GM12878 (cell line): ENCODE measurements at regions not wholly inside any gene's neighbourhood (a gene's known extent, or its start where the extent isn't known, plus 50 kb on each side); places are given as distances from the start of the nearest gene placed in this dataset.

Source experiments
- ATAC-seq: fragments of 200-7000 bp; cut with Tn5 transposase; 3 replicates; pipeline ENCODE4 v1.9.1; 2020; ENCODE audit warnings: mild to moderate bottlenecking, moderate library complexity
- BruUV-seq: library from RNA; stranded (reverse); fragments of 400-500 nt; replicated peaks from 2 replicates; lab custom pipeline; 2021; lab: Mats Ljungman, UMichigan
- CTCF ChIA-PET: fragments of 300-600 bp; sonication (Branson Sonifier 250); formaldehyde crosslinking; extraction: SDS; loops from one replicate; lab custom pipeline; 2021; ENCODE audit warnings: inconsistent platforms; lab: Yijun Ruan, JAX
- POLR2A ChIA-PET: fragments of 350-600 bp; formaldehyde crosslinking; extraction: SDS; loops from one replicate; lab custom pipeline; 2021; ENCODE audit warnings: inconsistent platforms; lab: Charles Lee
- RAD21 ChIA-PET: fragments of 300-600 bp; sonication (Branson Sonifier 250); formaldehyde crosslinking; loops from one replicate; lab custom pipeline; 2023; ENCODE audit warnings: antibody characterized with exemption; ENCODE audit not compliant: unreplicated experiment; lab: Charles Lee
- SMC1A ChIA-PET: fragments of 300-600 bp; sonication (Branson Sonifier 250); formaldehyde crosslinking; loops from one replicate; lab custom pipeline; 2023; ENCODE audit not compliant: unreplicated experiment, uncharacterized antibody; lab: Charles Lee
- DNase-seq: peaks from one replicate; pipeline ENCODE4 v3.0.0-alpha.2; 2011; ENCODE audit warnings: low read depth, low spot score
- FAIRE-seq: peaks from 3 replicates; lab custom pipeline; 2011; peaks lifted over from hg19 to GRCh38; lab: Jason Lieb, UNC
- H2AFZ ChIP-seq: 2 replicates; pipeline ENCODE4 v1.6.0; 2011; ENCODE audit warnings: low read depth, low read length, control low read depth; ENCODE audit not compliant: control insufficient read depth
- H3K27ac ChIP-seq: 2 replicates; pipeline ENCODE4 v1.5.1; 2011; ENCODE audit warnings: control low read depth; ENCODE audit not compliant: control insufficient read depth, insufficient read depth
- H3K27me3 ChIP-seq, 2 experiments: replicated peaks in 1 of 2; 2 replicates each; pipeline versions ENCODE4 v1.6.0 to v1.6.1; 2011; ENCODE audit warnings: low read length in 1 of 2; ENCODE audit not compliant: control insufficient read depth in 2 of 2, insufficient read depth in 2 of 2
- H3K36me3 ChIP-seq, 2 experiments: 2 replicates each; pipeline ENCODE4 v1.5.1; 2011; ENCODE audit warnings: low read length in 1 of 2; ENCODE audit not compliant: control insufficient read depth in 2 of 2, insufficient read depth in 2 of 2
- H3K4me1 ChIP-seq: 2 replicates; pipeline ENCODE4 v1.6.1; 2011; ENCODE audit warnings: mild to moderate bottlenecking, low read length, moderate library complexity, mixed read lengths; ENCODE audit not compliant: control insufficient read depth, insufficient read depth
- H3K4me2 ChIP-seq: 2 replicates; pipeline ENCODE4 v1.6.0; 2011; ENCODE audit warnings: control low read depth; ENCODE audit not compliant: control insufficient read depth, insufficient read depth
- H3K4me3 ChIP-seq: fragments of 200-600 bp; sonication (generic); 2 replicates; pipeline ENCODE4 v1.5.1; 2016
- H3K79me2 ChIP-seq: 2 replicates; pipeline ENCODE4 v1.6.0; 2011; ENCODE audit warnings: low read length; ENCODE audit not compliant: control insufficient read depth, insufficient read depth
- H3K9ac ChIP-seq: 2 replicates; pipeline ENCODE4 v1.8.0; 2011; ENCODE audit warnings: low read length, control low read depth, mixed read lengths; ENCODE audit not compliant: control insufficient read depth, insufficient read depth
- H3K9me3 ChIP-seq: replicated peaks from 3 replicates; pipeline ENCODE4 v1.5.1; 2011; ENCODE audit warnings: mild to moderate bottlenecking, low read length; ENCODE audit not compliant: control insufficient read depth, insufficient read depth
- H4K20me1 ChIP-seq: 2 replicates; pipeline ENCODE4 v1.6.0; 2011; ENCODE audit not compliant: control insufficient read depth, insufficient read depth
- FOXM1 ChIP-seq: IDR thresholded peaks from 2 replicates; pipeline ENCODE4 v1.6.1; 2012; ENCODE audit warnings: low read depth, mild to moderate bottlenecking, inconsistent platforms, low read length, moderate library complexity
- MAX ChIP-seq: IDR thresholded peaks from 2 replicates; pipeline ENCODE4 v1.6.1; 2012; ENCODE audit warnings: low read depth, low read length, improper control_type of control experiment
- MYC ChIP-seq: IDR thresholded peaks from 2 replicates; pipeline ENCODE4 v1.6.1; 2011; ENCODE audit warnings: mild to moderate bottlenecking, low read length, moderate library complexity, inconsistent platforms; ENCODE audit not compliant: insufficient read depth, insufficient replicate concordance, insufficient read length, severe bottlenecking
- POU2F2 ChIP-seq: IDR thresholded peaks from 3 replicates; pipeline ENCODE4 v1.6.1; 2011; ENCODE audit warnings: low read depth, mild to moderate bottlenecking, low read length, borderline replicate concordance
- TCF12 ChIP-seq: IDR thresholded peaks from 2 replicates; pipeline ENCODE4 v1.6.1; 2011; ENCODE audit warnings: low read depth, mild to moderate bottlenecking, low read length
- YBX1 ChIP-seq: fragments of 450-650 bp; IDR thresholded peaks from 2 replicates; pipeline ENCODE4 v1.6.1; 2016; ENCODE audit warnings: antibody characterized with exemption
- ZBED1 ChIP-seq: IDR thresholded peaks from 2 replicates; pipeline ENCODE4 v1.6.1; 2016; ENCODE audit warnings: borderline replicate concordance
- ZSCAN29 ChIP-seq: fragments of 450-650 bp; IDR thresholded peaks from 2 replicates; pipeline ENCODE4 v1.6.1; 2017; ENCODE audit warnings: mild to moderate bottlenecking, moderate library complexity
- WGBS: methylation state at CpG from one replicate; pipeline ENCODE4 v1.1.6; 2016; ENCODE audit warnings: low lambda C conversion rate; ENCODE audit not compliant: insufficient replicate concordance, insufficient coverage; ENCODE audit errors: missing lambda C conversion rate; 5-methylcytosine and 5-hydroxymethylcytosine counted together
- in situ Hi-C: fragments of 300-500 bp; cut with MboI; formaldehyde crosslinking; loops from 9 replicates; pipeline ENCODE4 v1.14.3; 2018; ENCODE audit warnings: mixed read lengths
- intact Hi-C: fragments of 100-400 bp; cut with micrococcal nuclease; formaldehyde crosslinking; loops from one replicate; pipeline ENCODE4 v1.14.2; 2022; ENCODE audit not compliant: unreplicated experiment
- TF ChIP-seq, protein P1 (sequence below): fragments of 450-650 bp; IDR thresholded peaks from 2 replicates; pipeline ENCODE4 v1.6.1; 2014; ENCODE audit warnings: mild to moderate bottlenecking
- TF ChIP-seq, protein P2 (sequence below): fragments of 450-650 bp; IDR thresholded peaks from 2 replicates; pipeline ENCODE4 v1.6.1; 2017; ENCODE audit warnings: borderline replicate concordance

DNA sequence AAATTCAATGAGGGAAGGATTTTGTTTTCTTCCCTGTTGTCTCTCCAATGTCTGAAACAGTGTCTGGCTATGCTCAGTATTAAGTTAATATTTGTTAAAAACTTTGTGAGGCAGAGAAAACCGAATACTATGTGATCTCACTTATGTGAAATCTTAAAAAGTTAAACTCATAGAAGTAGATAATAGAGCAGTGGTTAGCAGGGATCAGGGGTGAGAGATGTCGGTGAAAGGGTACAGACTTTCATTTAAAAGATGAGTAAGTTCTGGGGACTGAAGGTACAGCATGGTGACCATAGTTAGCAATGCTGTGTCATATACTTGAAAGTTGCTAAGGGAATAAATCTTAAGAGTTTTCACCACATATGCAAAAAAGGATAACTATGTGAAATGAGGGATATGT is 244.6 kb downstream of the AASDHPPT start:
- WGBS, result 21% methylated on average over 2 of the region's 2 CpGs
- FAIRE-seq (no peak), DNase-seq (no peak), ATAC-seq (no peak)
- no peak overlapping the region for H3K9ac ChIP-seq
- ChIA-PET CTCF (no interaction called here), RAD21 (no interaction called here), POLR2A (no interaction called here), SMC1A (no interaction called here)
- TF ChIP-seq MYC (no peak), YBX1 (no peak), TCF12 (no peak)
- TF ChIP-seq, protein P1, sequence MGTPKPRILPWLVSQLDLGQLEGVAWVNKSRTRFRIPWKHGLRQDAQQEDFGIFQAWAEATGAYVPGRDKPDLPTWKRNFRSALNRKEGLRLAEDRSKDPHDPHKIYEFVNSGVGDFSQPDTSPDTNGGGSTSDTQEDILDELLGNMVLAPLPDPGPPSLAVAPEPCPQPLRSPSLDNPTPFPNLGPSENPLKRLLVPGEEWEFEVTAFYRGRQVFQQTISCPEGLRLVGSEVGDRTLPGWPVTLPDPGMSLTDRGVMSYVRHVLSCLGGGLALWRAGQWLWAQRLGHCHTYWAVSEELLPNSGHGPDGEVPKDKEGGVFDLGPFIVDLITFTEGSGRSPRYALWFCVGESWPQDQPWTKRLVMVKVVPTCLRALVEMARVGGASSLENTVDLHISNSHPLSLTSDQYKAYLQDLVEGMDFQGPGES, result no peak
- TF ChIP-seq, protein P2, sequence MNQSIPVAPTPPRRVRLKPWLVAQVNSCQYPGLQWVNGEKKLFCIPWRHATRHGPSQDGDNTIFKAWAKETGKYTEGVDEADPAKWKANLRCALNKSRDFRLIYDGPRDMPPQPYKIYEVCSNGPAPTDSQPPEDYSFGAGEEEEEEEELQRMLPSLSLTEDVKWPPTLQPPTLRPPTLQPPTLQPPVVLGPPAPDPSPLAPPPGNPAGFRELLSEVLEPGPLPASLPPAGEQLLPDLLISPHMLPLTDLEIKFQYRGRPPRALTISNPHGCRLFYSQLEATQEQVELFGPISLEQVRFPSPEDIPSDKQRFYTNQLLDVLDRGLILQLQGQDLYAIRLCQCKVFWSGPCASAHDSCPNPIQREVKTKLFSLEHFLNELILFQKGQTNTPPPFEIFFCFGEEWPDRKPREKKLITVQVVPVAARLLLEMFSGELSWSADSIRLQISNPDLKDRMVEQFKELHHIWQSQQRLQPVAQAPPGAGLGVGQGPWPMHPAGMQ, result no peak
- no peak overlapping the region for H3K4me3 ChIP-seq
- no peaks in the 10 kb centered on the region for H3K27me3 ChIP-seq
- H3K9me3 ChIP-seq, result no peaks in the 10 kb centered on the region
- BruUV-seq, result no TSS peak
- H3K4me2 ChIP-seq, result no peak overlapping the region
- H3K36me3 ChIP-seq, result no peaks in the 10 kb centered on the region
- no peak overlapping the region for H3K27ac ChIP-seq
- no peaks in the 10 kb centered on the region for H3K4me1 ChIP-seq
- in situ Hi-C loops (no loop called here), intact Hi-C loops (no loop called here)
- no peak overlapping the region for H2AFZ ChIP-seq
- no peaks in the 10 kb centered on the region for H4K20me1 ChIP-seq
- H3K79me2 ChIP-seq, result no peaks in the 10 kb centered on the region

- no peak for FAIRE-seq
- Histone ChIP-seq H3K9me3 (no peaks in the 10 kb centered on the region), H3K4me1 (no peaks in the 10 kb centered on the region), H4K20me1 (no peaks in the 10 kb centered on the region), H3K27ac (no peak overlapping the region), H3K36me3 (no peaks in the 10 kb centered on the region), H3K9ac (no peak overlapping the region), H3K4me2 (no peak overlapping the region), H3K27me3 (no peaks in the 10 kb centered on the region), H2AFZ (no peak overlapping the region), H3K4me3 (no peak overlapping the region), H3K79me2 (no peaks in the 10 kb centered on the region)
- SMC1A ChIA-PET, result interaction anchor here (0.5 kb wide), 1 partner anchor 385 kb away, joined by 3 read pairs; no protein-coding TSS in a partner anchor
- no TSS peak for BruUV-seq
- intact Hi-C loops, result no loop called here
- TF ChIP-seq ZBED1, result no peak
- TF ChIP-seq MAX, result no peak
- no peak for TF ChIP-seq MYC
- TF ChIP-seq POU2F2, result no peak
- TF ChIP-seq ZSCAN29, result no peak
- TF ChIP-seq FOXM1, result no peak
- CTCF ChIA-PET, result interaction anchor here (0.6 kb wide), 1 partner anchor 91 kb away, joined by 3 read pairs; no protein-coding TSS in a partner anchor
- DNase-seq, result no peak
- 2% methylated on average over 3 of the region's 3 CpGs for WGBS
- in situ Hi-C loops, result no loop called here
- no peak for ATAC-seq
- RAD21 ChIA-PET, result no interaction called here
- POLR2A ChIA-PET, result no interaction called here
These were observed 248.6 kb downstream of the AASDHPPT start for GRCh38 chr11:106326087-106326486.
